K562 (cell line): ENCODE measurements at regions not wholly inside any gene's neighbourhood (a gene's known extent, or its start where the extent isn't known, plus 50 kb on each side); places are given as distances from the start of the nearest gene placed in this dataset.

Source experiments
- HDAC2 ChIP-seq: fragments of 450-650 bp; IDR thresholded peaks from 2 replicates; pipeline ENCODE4 v1.6.1; 2016; ENCODE audit warnings: mild to moderate bottlenecking
- POLR2A ChIP-seq: fragments of 450-650 bp; conservative IDR thresholded peaks from 2 replicates; pipeline ENCODE4 v1.6.1; 2016
- TAF1 ChIP-seq: IDR thresholded peaks from 2 replicates; pipeline ENCODE4 v1.6.1; 2011; ENCODE audit warnings: mild to moderate bottlenecking, low read length, moderate library complexity; ENCODE audit not compliant: insufficient read depth, control insufficient read depth, severe bottlenecking; ENCODE audit errors: extremely low read depth
- ZNF551 ChIP-seq: fragments of 250-450 bp; sonication (Bioruptor Pico); IDR thresholded peaks from 2 replicates; pipeline ENCODE4 v1.5.0; 2021; ENCODE audit warnings: mild to moderate bottlenecking, moderate library complexity
- TF ChIP-seq, protein P1 (sequence below), 2 experiments: fragments of 450-650 bp in 1 of 2; sonication (generic) in 1 of 2; formaldehyde crosslinking; conservative IDR thresholded peaks; 2 replicates each; pipeline versions ENCODE4 v1.4.0 to v1.8.1; 2020 to 2022; ENCODE audit warnings: mild to moderate bottlenecking in 1 of 2, missing genetic modification reagents in 1 of 2

DNA sequence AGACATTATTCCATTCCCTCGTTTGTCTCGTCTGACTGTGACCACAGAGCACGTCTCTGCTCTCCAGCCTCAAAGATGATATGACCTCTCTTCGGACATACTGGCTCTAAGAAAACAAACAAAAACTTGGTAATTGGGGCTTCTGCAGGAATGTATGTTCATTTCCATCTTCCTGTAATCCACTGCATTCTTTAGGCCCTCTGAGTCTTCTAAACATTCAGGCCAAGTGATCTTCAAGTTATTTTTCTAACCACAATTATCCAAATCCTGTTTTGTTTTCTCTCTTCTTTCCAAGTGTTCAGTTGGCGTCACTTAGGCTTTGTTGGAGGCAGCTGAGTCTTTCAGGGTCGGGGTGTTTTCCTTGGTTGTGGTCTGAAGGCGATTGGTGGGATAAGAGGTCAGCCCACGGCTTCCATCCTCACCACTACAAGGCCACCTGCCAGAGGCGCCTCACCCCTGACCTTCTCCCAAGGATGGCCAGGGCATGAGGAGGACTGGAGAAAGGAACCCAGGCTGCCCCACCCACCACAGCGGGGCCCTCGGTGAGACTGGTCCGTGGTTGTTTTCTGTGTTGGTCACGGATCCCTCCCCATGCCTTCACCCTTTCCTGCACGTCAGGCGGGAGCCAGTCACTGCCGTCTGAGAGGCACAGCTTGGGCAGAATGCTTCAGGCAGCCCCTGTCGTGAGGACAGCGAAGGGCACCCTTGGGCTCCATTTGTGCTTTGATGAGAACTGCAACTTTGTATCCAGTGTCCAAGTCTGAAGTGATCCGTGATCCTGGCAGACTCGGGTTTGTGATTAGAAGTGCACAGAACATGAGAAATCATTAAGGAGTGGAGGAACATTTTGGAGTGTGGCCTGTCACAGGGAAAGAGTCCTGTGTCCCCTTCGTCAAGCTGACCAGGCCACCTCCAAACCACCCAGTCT lies 88.6 kb upstream of the FHL2 start:
- TF ChIP-seq, protein P1, sequence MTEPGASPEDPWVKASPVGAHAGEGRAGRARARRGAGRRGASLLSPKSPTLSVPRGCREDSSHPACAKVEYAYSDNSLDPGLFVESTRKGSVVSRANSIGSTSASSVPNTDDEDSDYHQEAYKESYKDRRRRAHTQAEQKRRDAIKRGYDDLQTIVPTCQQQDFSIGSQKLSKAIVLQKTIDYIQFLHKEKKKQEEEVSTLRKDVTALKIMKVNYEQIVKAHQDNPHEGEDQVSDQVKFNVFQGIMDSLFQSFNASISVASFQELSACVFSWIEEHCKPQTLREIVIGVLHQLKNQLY (CRISPR knock-in tag; conservative IDR thresholded peaks at IDR 0.05), result no peak
- TF ChIP-seq HDAC2 (no peak), TAF1 (no peak), ZNF551 (no peak), POLR2A (no peak)
